SK-N-MC (cell line): ENCODE measurements at regions not wholly inside any gene's neighbourhood (a gene's known extent, or its start where the extent isn't known, plus 50 kb on each side); places are given as distances from the start of the nearest gene placed in this dataset.

Experiments
- EZH2 ChIP-seq: fragments of 200-600 bp; sonication (generic); IDR thresholded peaks from one replicate; pipeline ENCODE4 v1.6.1; 2017; ENCODE audit warnings: antibody characterized with exemption
- POLR2AphosphoS5 ChIP-seq: IDR thresholded peaks from 2 replicates; pipeline ENCODE4 v1.6.1; 2012; ENCODE audit warnings: mild to moderate bottlenecking, low read depth, low read length, borderline replicate concordance

DNA sequence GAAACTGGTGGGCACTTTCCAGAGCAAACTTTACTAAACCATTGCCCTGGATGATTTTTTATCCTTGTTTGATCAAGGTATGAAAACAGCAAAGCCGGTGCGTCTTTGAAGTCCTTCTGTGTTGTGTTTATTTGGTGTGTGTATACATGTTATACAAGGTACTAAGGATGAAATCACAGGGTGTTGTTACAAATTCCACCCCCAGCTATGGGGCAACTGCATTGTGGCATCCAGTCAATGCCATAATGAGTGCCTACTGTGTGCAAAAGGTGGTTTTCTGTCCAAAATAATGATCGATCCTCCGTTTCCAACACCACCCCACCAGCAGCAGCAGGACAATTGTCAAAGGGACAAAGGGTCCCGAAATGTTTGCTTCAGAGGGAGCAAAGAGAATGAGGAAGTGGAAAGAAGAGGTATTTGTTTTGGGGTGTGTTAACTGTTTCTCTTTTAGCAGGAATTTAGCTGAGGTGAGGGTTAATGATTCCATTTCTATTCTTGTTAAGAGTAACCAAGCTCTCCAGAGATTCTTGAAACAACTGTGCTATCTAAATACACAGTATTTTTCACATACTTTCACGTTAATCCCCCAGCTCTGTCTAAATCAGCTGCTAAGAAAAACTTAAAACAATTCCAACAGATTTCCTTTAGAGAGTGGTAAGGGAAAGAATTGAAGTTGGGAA, 568.7 kb upstream of the KLF4 start:
- no peak for TF ChIP-seq EZH2
- no peak for TF ChIP-seq POLR2AphosphoS5
